PFSK-1 (cell line): ENCODE measurements at regions not wholly inside any gene's neighbourhood (a gene's known extent, or its start where the extent isn't known, plus 50 kb on each side); places are given as distances from the start of the nearest gene placed in this dataset.

Source experiments
- POLR2AphosphoS5 ChIP-seq: IDR thresholded peaks from 2 replicates; pipeline ENCODE4 v1.6.1; 2012; ENCODE audit warnings: low read depth, mild to moderate bottlenecking, control low read depth, low read length, moderate library complexity
- REST ChIP-seq, 2 experiments: IDR thresholded peaks; 2 replicates each; pipeline versions ENCODE4 v1.6.1 to v1.8.0; 2011 to 2012; ENCODE audit warnings: low read depth in 2 of 2, low read length in 2 of 2, control low read depth in 1 of 2, inconsistent platforms in 1 of 2, mild to moderate bottlenecking in 1 of 2, moderate library complexity in 1 of 2; ENCODE audit not compliant: insufficient read depth in 1 of 2
- SIN3A ChIP-seq: IDR thresholded peaks from 2 replicates; pipeline ENCODE4 v1.6.1; 2012; ENCODE audit warnings: mild to moderate bottlenecking, low read length, moderate library complexity, borderline replicate concordance; ENCODE audit not compliant: insufficient read depth
- TAF1 ChIP-seq: IDR thresholded peaks from 2 replicates; pipeline ENCODE4 v1.6.1; 2012; ENCODE audit warnings: low read length, control low read depth, borderline replicate concordance; ENCODE audit not compliant: insufficient read depth

- TF ChIP-seq POLR2AphosphoS5 (no peak), TAF1 (no peak), REST (IDR thresholded peaks at IDR 0.05; ENCODE audit: insufficient read depth in 1 of 2, low read depth in 2 of 2, low read length in 2 of 2) (no peak), SIN3A (no peak)
These were observed 525.2 kb downstream of the TNS1 start for GRCh38 chr2:217477583-217477982.
